ENCODE measurements at regions not wholly inside any gene's neighbourhood (a gene's known extent, or its start where the extent isn't known, plus 50 kb on each side); places are given as distances from the start of the nearest gene placed in this dataset.

GRCh38 chr13:85535316-85536084 is 263.7 kb downstream of the SLITRK6 start:
- DNase-seq, result no peak

GRCh38 chr13:85533911-85534310 is 265.3 kb downstream of the SLITRK6 start:
- no peak for DNase-seq

GRCh38 chr13:85529218-85529594 is 270.0 kb downstream of the SLITRK6 start:
- peak; percentile 36 for DNase-seq

- DNase-seq, result no peak
These were observed 270.6 kb downstream of the SLITRK6 start for GRCh38 chr13:85528491-85529217.

GRCh38 chr13:85527316-85527715 is 271.9 kb downstream of the SLITRK6 start:
- no peak for DNase-seq

DNA sequence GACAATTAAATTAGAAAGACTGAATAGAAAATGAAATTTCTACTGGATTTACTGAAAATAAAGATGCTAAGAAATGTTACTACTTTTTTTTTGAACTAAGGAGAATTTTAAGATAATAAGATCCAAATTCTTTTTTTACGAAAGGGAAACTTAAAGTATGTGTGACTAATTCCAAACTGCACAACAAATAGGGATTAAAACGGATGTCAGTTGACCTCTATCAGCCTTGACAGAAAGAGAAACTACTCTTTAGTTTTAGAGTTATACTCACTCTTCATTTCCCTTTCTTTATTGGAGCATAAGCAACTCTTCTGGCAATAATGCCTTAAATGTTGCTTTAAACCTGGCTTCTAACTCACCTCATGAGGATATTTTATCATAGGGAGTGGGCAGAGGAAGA is 273.8 kb downstream of the SLITRK6 start:
- DNase-seq, result no peak

DNA sequence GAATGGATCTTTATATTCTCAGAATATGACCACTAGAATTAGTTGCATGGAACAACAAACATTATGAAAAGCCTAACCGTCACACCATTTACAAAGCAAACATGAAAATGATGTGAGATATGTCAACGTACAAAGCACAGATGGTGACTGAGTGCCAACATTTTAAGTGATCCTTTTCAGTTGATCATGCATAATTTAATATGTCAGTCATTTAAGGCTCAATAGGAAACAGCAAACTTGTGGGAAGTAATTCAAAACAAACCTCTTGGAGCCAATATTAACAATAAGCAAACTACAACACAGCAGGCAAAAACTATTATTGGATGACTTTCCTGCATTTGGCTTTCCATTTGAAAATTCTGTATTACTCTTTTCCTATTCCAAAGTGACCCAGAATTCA is 277.6 kb downstream of the SLITRK6 start:
- DNase-seq, result no peak

- DNase-seq, result no peak
These were observed 278.8 kb downstream of the SLITRK6 start for GRCh38 chr13:85520445-85520844.

DNA sequence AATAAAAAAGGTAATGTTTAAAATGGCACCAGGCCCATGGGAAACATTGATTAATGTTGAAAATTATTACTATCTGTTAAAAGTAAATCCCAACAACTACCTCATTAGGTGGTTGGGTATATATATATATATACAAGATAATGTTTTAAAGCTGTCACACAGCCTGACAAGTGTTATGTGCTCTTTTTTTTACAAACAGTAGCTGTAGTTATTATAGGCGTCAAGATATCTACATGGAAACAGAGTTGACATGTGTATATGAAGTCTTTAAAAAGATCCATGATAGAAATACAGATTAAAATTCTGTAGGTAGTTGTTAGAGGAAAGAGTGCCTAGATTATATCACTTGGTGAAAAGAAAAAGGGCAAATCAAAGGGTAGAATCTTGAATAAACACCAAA is 279.9 kb downstream of the SLITRK6 start:
- DNase-seq, result no peak

- no peak for DNase-seq
These were observed 286.8 kb downstream of the SLITRK6 start for GRCh38 chr13:85512421-85512820.

GRCh38 chr13:85509512-85509911 is 289.7 kb downstream of the SLITRK6 start:
- DNase-seq, result no peak

DNA sequence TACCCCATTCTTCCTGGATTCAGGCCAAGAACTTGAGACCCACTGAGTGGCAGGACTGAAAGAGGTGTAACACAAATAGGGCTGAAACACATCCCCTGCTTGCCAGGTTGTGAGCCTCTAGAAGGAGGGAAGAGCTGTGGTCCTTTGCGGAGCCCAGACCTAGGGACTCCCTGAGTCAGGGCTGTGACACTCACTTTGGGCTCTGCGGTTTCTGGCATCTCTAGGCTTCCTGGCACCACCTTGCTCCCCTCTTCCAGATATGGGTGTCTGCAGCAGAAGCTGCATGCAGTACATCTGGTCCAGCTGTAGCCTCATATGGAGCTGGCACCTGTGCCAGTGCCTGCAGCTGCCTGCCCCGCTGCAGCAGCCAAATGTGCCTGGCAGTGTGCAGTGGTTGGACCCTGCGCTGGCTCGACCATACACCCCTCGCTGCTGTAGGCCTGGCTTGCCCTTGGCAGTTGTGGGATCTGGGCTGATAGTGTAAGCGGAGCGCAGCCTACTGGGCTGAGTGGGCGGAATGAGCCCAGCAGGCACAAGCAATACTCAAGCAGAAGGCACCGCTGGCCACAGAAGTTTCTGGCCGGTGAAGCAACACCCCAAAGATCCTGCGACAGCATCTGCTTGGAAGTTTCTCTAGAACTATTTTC is 290.4 kb downstream of the SLITRK6 start:
- DNase-seq, result no peak

GRCh38 chr13:85503797-85504196 is 295.4 kb downstream of the SLITRK6 start:
- DNase-seq, result no peak

- peak; percentile 61 for DNase-seq
These were observed 297.6 kb downstream of the SLITRK6 start for GRCh38 chr13:85501616-85502015.

GRCh38 chr13:85500696-85501256 is 298.4 kb downstream of the SLITRK6 start:
- no peak for DNase-seq

GRCh38 chr13:85498774-85499173 is 300.4 kb downstream of the SLITRK6 start:
- DNase-seq, result no peak

DNA sequence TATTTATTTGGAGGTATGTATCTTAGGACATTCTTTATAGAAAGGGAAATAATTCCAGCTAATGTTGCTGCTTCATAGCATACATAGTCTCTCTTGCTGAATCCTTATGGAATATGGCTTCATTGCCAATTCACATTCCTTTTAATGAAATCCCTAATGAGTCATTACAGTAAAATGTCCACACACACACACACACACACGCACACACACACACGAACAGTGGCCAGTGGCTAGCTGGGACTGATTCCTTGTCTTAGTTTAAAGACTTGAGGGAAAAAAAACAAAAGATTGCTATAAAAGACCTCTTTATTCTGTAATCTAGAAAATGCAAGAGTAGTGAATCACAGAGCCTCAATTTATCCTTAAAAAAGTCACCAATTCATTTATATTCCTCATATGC is 301.6 kb downstream of the SLITRK6 start:
- no peak for DNase-seq

DNA sequence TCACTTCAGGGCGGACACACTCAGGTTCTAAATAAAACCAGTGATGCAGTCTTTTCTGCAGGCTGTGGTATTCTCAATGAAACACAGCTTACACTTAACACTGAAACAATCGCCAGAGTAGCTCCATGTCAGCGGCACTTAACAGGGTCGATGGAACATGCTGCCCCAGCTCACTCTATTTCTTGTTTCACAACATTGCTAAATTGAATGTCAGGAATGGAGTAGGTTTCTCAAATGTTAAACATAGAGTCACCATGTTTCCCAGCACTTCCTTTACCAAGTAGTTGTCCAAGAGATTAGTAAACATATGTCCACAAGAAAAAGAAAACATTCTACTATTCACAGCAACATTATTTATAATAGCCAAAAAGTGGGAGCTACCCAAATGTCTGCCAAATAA is 306.9 kb downstream of the SLITRK6 start:
- no peak for DNase-seq

DNA sequence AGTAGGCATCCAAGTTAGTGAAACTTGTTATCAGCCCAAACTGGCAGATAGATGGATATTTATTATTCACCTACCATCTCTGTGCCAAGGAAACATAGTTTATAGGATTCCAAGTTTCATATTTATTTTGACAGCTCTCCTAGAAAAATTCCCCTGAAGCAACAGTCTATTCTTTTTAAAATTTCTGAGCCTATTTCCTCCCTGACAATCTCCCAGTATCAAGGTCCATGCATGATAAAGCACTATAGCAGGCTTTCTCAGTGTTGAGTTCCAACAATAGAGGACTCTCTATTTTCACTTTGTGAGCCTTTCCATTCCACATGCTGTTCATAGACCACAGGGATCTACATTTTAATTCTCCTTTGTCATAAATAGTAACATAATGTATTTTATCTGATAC is 312.6 kb downstream of the SLITRK6 start:
- peak; percentile 13 for DNase-seq

DNA sequence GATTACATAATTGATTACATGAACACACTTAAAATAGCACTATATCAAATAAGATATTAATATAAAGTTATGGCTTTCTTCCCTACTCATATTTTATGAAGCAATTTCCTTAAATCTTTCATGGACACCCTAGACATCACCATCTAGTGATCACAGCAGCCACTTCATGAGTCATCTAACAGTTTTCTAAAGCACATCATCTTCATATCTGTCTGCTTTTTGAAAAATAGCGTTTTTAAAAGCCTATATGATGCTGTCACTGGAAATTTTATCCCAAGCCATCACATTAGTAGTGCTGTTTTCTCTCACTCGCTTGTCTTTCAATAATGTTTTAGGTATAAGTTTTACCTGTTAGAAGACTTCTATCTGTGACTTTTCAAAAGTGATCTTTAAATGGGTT is 326.1 kb downstream of the SLITRK6 start:
- no peak for DNase-seq

- no peak for DNase-seq
These were observed 329.9 kb downstream of the SLITRK6 start for GRCh38 chr13:85469320-85469719.

GRCh38 chr13:85462792-85463425 is 336.3 kb downstream of the SLITRK6 start:
- no peak for DNase-seq

DNA sequence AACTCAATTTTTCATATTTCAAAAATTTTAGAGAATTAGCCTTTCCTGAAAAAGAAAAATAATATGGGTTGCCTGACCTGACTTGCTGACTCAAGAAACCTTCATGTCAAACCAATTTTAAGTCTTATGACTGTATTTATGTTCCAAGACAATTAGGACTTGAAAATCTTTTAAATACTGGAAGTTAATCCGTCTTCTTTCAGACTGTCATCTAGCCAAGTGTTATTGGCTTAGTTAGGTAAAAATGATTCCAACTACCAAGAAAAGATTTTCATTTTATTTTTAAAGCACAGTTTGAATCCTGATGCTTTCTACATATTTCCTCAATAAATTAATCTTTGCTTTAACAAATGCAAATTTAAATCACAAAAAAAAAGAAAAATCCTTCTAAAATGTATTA is 337.6 kb downstream of the SLITRK6 start:
- DNase-seq, result no peak

Data from OCI-M1 (cell line).